DMS 273 (cell line): ENCODE measurements at regions not wholly inside any gene's neighbourhood (a gene's known extent, or its start where the extent isn't known, plus 50 kb on each side); places are given as distances from the start of the nearest gene placed in this dataset.

Source experiments
- DNase-seq: peaks from one replicate; lab custom pipeline; 2025; ENCODE audit not compliant: unreplicated experiment; lab: John Stamatoyannopoulos, UW

- no peak for DNase-seq
These were observed 462.8 kb downstream of the INSC start for GRCh38 chr11:15577519-15577918.

- DNase-seq = no peak
These were observed 464.7 kb downstream of the INSC start for GRCh38 chr11:15579287-15580001.

- no peak for DNase-seq
These were observed 465.5 kb downstream of the INSC start for GRCh38 chr11:15580056-15580774.

GRCh38 chr11:15580775-15581095 is 466.0 kb downstream of the INSC start:
- DNase-seq = no peak

- DNase-seq = no peak
These were observed 469.4 kb downstream of the INSC start for GRCh38 chr11:15584158-15584557.

GRCh38 chr11:15585602-15586331 is 471.0 kb downstream of the INSC start:
- no peak for DNase-seq

GRCh38 chr11:15586741-15587473 is 472.2 kb downstream of the INSC start:
- no peak for DNase-seq

- peak; percentile 72 for DNase-seq
These were observed 474.4 kb downstream of the INSC start for GRCh38 chr11:15589070-15589626.

- peak; percentile 72 for DNase-seq
These were observed 475.4 kb downstream of the INSC start for GRCh38 chr11:15590132-15590531.

- DNase-seq = no peak
These were observed 476.4 kb downstream of the INSC start for GRCh38 chr11:15591112-15591537.

GRCh38 chr11:15594607-15595006 is 479.9 kb downstream of the INSC start:
- DNase-seq = no peak

GRCh38 chr11:15599376-15599775 is 484.7 kb downstream of the INSC start:
- no peak for DNase-seq

GRCh38 chr11:15602047-15602446 is 487.3 kb downstream of the INSC start:
- no peak for DNase-seq

- DNase-seq = no peak
These were observed 488.3 kb downstream of the INSC start for GRCh38 chr11:15602785-15603567.

GRCh38 chr11:15605094-15605493 is 490.4 kb downstream of the INSC start:
- no peak for DNase-seq

- DNase-seq = no peak
These were observed 492.8 kb downstream of the INSC start for GRCh38 chr11:15607361-15608036.

- no peak for DNase-seq
These were observed 494.7 kb downstream of the INSC start for GRCh38 chr11:15609445-15609844.

GRCh38 chr11:15610881-15611280 is 496.2 kb downstream of the INSC start:
- DNase-seq = no peak

- no peak for DNase-seq
These were observed 498.5 kb downstream of the INSC start for GRCh38 chr11:15613251-15613650.

- no peak for DNase-seq
These were observed 499.1 kb downstream of the INSC start for GRCh38 chr11:15613789-15614188.
